K562 (cell line): ENCODE measurements at regions not wholly inside any gene's neighbourhood (a gene's known extent, or its start where the extent isn't known, plus 50 kb on each side); places are given as distances from the start of the nearest gene placed in this dataset.

Experiments
- ATF2 ChIP-seq: sonication (generic); formaldehyde crosslinking; IDR thresholded peaks from 2 replicates; pipeline ENCODE4 v1.8.1; 2022; ENCODE audit warnings: missing genetic modification reagents
- CCNT2 ChIP-seq: IDR thresholded peaks from 2 replicates; pipeline ENCODE4 v1.6.1; 2011; ENCODE audit warnings: borderline replicate concordance, low read depth, mild to moderate bottlenecking, moderate library complexity, mixed read lengths, low read length; ENCODE audit not compliant: insufficient read length; ENCODE audit errors: extremely low read depth
- GABPB1 ChIP-seq: sonication (generic); formaldehyde crosslinking; IDR thresholded peaks from 2 replicates; pipeline ENCODE4 v1.8.0; 2022; ENCODE audit warnings: mild to moderate bottlenecking, missing genetic modification reagents
- ZBTB7A ChIP-seq: IDR thresholded peaks from 2 replicates; pipeline ENCODE4 v1.6.1; 2011; ENCODE audit warnings: low read depth, mild to moderate bottlenecking, low read length, moderate library complexity, borderline replicate concordance; ENCODE audit not compliant: control insufficient read depth

- TF ChIP-seq ZBTB7A, result no peak
- TF ChIP-seq GABPB1 (CRISPR knock-in tag), result no peak
- TF ChIP-seq CCNT2, result no peak
- TF ChIP-seq ATF2 (CRISPR knock-in tag), result no peak
Observed at GRCh38 chr7:93626869-93627268, 52.3 kb upstream of the CALCR start.
